ENCODE measurements at regions not wholly inside any gene's neighbourhood (a gene's known extent, or its start where the extent isn't known, plus 50 kb on each side); places are given as distances from the start of the nearest gene placed in this dataset.

GRCh38 chr7:52705768-52706167 lies 329.7 kb upstream of the POM121L12 start:
- H3K27me3 ChIP-seq (replicated peaks) = no peaks in the 10 kb centered on the region
- no peak overlapping the region for H3K27ac ChIP-seq
- in situ Hi-C loops (cut with HindIII; ENCODE audit: low pct_ligation_motif_present, low sequenced_read_pairs) = no loop called here
- DNase-seq = no peak
- no peak overlapping the region for H3K4me3 ChIP-seq (ENCODE audit: low read depth, low read length)
- H3K36me3 ChIP-seq (replicated peaks) = no peaks in the 10 kb centered on the region
- TF ChIP-seq, protein P1, sequence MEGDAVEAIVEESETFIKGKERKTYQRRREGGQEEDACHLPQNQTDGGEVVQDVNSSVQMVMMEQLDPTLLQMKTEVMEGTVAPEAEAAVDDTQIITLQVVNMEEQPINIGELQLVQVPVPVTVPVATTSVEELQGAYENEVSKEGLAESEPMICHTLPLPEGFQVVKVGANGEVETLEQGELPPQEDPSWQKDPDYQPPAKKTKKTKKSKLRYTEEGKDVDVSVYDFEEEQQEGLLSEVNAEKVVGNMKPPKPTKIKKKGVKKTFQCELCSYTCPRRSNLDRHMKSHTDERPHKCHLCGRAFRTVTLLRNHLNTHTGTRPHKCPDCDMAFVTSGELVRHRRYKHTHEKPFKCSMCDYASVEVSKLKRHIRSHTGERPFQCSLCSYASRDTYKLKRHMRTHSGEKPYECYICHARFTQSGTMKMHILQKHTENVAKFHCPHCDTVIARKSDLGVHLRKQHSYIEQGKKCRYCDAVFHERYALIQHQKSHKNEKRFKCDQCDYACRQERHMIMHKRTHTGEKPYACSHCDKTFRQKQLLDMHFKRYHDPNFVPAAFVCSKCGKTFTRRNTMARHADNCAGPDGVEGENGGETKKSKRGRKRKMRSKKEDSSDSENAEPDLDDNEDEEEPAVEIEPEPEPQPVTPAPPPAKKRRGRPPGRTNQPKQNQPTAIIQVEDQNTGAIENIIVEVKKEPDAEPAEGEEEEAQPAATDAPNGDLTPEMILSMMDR (IDR thresholded peaks at IDR 0.05; ENCODE audit: low read depth, low read length, missing control alignments) = no peak

GRCh38 chr7:52700349-52700748 lies 335.1 kb upstream of the POM121L12 start:
- no peak overlapping the region for H3K27ac ChIP-seq
- no peak overlapping the region for H3K4me3 ChIP-seq (ENCODE audit: low read depth, low read length)
- TF ChIP-seq, protein P1 (IDR thresholded peaks at IDR 0.05; ENCODE audit: low read depth, low read length, missing control alignments) = no peak
- no peaks in the 10 kb centered on the region for H3K27me3 ChIP-seq (replicated peaks)
- H3K36me3 ChIP-seq (replicated peaks) = no peaks in the 10 kb centered on the region
- in situ Hi-C loops (cut with HindIII; ENCODE audit: low pct_ligation_motif_present, low sequenced_read_pairs) = no loop called here
- DNase-seq = no peak

DNA sequence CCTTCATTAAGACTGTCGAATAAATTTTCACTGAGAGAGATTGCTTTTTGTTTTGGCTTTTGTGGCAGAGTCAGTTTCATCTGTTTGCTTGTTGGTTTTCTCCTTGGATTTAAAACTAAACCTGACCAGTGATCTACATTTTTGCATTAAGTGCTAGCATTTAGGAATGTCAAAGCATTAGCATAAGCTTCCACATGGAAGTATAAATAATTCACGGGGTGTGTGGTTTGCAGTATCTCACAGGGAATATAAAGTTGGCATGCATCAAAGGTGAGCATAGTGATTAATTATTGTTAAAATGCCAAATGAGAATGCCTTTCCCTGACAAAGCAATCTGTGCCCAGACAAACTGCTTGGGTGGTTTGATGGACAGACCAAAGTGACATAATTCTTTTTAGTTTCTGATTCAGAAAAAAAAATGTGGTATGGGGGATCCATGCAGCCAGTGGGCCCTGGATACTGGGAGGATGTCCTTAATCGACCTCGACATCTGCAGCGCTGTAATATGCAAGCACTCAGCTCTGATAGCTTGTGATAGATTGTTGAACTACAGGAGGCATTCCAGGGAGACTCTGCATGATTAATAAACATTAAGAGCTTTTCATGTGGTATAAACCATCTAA lies 339.3 kb upstream of the POM121L12 start:
- in situ Hi-C loops (cut with HindIII; ENCODE audit: low pct_ligation_motif_present, low sequenced_read_pairs) = no loop called here
- DNase-seq = no peak
- TF ChIP-seq, protein P1 (IDR thresholded peaks at IDR 0.05; ENCODE audit: low read depth, low read length, missing control alignments) = no peak
- Histone ChIP-seq H3K27me3 (replicated peaks) (no peaks in the 10 kb centered on the region), H3K36me3 (replicated peaks) (no peaks in the 10 kb centered on the region), H3K4me3 (ENCODE audit: low read depth, low read length) (no peak overlapping the region), H3K27ac (no peak overlapping the region)

DNA sequence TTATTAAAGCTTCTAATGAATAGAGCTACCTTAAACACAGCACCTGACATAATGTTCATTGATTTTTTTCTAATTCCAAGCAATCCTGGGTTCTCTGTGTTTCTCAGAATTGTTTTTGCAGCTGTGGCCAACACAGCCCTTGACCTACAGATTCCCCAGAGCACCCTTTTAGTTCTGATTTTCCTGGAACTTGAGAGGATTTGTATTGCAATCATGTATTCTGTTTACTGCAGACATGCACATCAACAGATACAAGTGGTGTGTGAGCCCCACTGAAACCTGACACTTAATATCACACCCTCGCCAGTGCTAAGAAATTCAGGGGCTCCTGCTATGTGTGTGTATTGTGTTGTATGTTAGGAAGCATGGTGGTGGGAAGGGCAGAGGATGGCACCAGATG lies 344.2 kb upstream of the POM121L12 start:
- Histone ChIP-seq H3K27ac (no peak overlapping the region), H3K27me3 (replicated peaks) (no peaks in the 10 kb centered on the region), H3K36me3 (replicated peaks) (no peaks in the 10 kb centered on the region), H3K4me3 (ENCODE audit: low read depth, low read length) (no peak overlapping the region)
- in situ Hi-C loops (cut with HindIII; ENCODE audit: low pct_ligation_motif_present, low sequenced_read_pairs) = no loop called here
- TF ChIP-seq, protein P1 (IDR thresholded peaks at IDR 0.05; ENCODE audit: low read depth, low read length, missing control alignments) = no peak
- DNase-seq = no peak

GRCh38 chr7:52689912-52690311 lies 345.5 kb upstream of the POM121L12 start:
- Histone ChIP-seq H3K36me3 (replicated peaks) (no peaks in the 10 kb centered on the region), H3K27ac (no peak overlapping the region), H3K27me3 (replicated peaks) (no peaks in the 10 kb centered on the region), H3K4me3 (ENCODE audit: low read depth, low read length) (no peak overlapping the region)
- TF ChIP-seq, protein P1 (IDR thresholded peaks at IDR 0.05; ENCODE audit: low read depth, low read length, missing control alignments) = no peak
- no peak for DNase-seq
- in situ Hi-C loops (cut with HindIII; ENCODE audit: low pct_ligation_motif_present, low sequenced_read_pairs) = no loop called here

GRCh38 chr7:52685333-52685732 lies 350.1 kb upstream of the POM121L12 start:
- Histone ChIP-seq H3K36me3 (replicated peaks) (no peaks in the 10 kb centered on the region), H3K27ac (no peak overlapping the region), H3K27me3 (replicated peaks) (no peaks in the 10 kb centered on the region), H3K4me3 (ENCODE audit: low read depth, low read length) (no peak overlapping the region)
- in situ Hi-C loops (cut with HindIII; ENCODE audit: low pct_ligation_motif_present, low sequenced_read_pairs) = no loop called here
- TF ChIP-seq, protein P1 (IDR thresholded peaks at IDR 0.05; ENCODE audit: low read depth, low read length, missing control alignments) = no peak
- DNase-seq = no peak

Measured in brain microvascular endothelial cell (primary cell).